CD4-positive, alpha-beta T cell treated with Interferon alpha-2 for 1 hour (primary cell): ENCODE measurements at regions not wholly inside any gene's neighbourhood (a gene's known extent, or its start where the extent isn't known, plus 50 kb on each side); places are given as distances from the start of the nearest gene placed in this dataset.
"Not testable (repeated sequence)": the region's sequence is repeated elsewhere in the genome, so short reads cannot be mapped to it uniquely, and the experiment has no call there.

Experiments used
- DNase-seq, 2 donors: peaks; one replicate each; pipeline ENCODE4 v3.0.0-alpha.2; 2020 to 2022

DNA sequence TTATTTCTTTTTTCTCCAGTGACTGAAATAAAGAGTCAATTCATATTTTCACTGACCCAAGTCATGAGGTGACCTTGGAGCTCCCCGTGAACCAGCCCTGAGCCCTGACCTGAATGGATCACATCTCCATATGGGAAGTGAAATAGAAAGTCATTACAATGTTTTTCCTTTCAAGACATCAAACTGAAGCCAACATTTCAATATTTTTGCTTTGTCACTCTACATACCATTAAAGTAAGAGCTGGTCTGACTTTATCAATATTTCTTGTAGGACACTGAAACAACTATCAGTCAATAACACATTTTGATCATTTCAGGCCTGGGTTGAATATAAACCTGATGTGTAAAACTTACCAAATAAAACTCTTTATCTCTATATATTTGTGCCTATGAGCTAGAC, 249.8 kb upstream of the PHF14 start:
- DNase-seq, result no peak

DNA sequence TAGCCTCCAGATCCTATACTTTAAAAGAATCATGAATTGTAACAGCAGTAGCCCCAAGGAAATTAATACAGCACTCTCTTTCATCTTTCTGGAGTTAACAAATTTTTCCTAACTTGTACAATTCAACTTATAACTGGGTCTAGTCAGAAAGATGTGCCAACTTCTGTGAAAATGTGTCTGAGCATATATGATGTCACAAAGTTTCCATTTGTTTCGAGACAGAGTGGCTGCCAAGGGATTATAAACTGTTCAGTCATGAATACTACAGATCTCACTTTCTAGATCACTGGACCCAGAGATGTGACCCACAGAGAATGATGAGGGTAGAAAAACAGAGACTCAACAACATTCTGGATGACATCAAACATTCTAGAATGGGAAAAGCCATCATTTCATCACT, 249.2 kb upstream of the PHF14 start:
- DNase-seq, result no peak

DNA sequence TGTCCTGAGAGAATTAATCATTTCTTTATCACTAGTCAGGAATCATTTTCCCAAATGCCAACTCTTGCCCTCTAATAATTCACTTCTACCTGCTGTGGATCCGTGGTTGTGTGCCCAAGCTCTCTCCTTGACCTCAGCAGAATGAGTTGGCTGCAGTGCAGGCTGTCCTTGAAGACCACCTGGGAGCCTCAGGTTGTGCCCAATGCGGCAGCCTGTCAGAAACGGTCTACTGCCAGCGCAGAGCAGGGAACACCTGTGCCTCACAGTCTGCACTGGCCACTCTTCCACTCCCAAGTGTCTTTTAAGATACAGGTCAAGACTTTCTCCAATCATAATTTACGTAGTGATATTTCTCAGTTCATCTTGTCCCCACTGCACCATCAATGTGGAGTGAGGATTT, 246.0 kb upstream of the PHF14 start:
- DNase-seq, result no peak

DNA sequence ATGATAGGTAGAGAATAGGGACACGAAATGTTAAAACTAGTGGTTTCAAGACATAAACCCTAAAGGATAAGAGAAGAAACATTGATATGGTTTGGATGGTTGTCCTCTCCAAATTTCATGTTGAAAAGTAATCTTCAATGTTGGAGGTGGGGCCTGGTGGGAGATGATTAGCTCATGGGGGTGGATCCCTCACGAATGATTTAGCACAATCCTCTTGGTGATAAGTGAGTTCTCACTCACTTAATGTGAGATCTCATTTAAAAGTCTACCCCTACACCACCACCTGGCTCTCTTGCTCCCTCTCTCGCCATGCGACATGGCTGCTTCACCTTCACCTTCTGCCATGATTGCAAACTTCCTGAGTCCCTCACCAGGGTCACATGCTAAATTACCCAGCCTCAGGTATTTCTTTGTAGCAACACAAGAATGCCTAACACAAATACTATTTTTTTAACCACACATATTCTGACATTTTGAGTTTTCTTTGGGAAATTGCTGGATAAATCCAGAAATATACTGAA, 242.4 kb upstream of the PHF14 start:
- no peak for DNase-seq

DNA sequence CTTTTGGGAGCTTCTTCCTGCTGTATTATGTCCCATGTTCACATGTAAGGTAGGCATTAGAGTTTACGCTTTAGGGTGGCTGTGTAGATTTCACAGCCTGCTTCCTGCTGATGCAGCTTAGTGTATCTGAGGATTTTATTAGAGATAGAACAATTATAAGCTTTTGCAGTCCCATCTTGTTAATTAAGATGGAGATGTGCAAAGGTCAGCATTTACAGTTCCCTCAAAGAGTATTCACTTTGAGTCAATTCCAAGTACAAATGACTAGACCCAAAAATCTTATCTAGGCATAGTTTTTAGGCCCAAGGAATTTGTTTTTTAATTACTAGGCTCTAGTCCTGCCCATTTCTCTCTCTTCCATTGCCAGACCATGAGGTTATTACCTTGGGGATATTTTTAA, 239.9 kb upstream of the PHF14 start:
- no peak for DNase-seq

DNA sequence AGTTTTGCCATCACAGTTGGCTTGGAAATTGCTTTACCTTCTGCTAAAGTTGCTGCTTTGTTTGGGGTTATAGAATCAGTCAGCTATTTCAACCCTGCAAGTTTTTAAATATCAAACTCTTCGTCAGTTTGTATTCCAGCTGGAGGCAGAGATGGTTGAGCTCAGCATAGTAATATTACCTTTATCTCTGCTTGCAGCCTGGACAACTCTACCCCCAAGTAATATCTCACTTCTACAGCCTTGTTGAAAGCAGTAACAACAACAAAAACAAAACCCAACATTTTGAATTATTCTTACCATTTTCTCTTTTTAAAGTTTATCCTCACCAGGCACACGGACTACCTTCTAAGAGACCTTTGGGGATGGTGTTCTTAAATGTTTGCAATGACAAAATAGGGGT, 239.1 kb upstream of the PHF14 start:
- no peak for DNase-seq

DNA sequence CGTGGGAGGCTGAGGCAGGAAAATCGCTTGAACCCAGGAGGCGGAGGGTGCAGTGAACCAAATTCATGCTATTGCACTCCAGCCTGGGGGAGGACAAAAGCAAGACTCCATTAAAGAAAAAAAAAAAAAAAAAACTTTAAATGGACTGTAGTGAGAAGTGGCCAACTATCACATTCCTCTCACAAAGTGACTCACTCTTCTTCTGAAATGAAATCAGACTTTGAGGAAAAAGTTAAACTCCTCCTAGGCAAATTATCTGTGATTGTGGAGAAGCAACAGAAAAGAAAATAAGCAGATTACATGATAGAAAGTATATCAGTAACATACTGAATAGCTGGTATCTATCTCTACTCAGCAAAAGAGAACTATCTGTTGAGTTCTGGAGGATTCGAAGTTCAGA, 234.3 kb upstream of the PHF14 start:
- DNase-seq, result no peak

DNA sequence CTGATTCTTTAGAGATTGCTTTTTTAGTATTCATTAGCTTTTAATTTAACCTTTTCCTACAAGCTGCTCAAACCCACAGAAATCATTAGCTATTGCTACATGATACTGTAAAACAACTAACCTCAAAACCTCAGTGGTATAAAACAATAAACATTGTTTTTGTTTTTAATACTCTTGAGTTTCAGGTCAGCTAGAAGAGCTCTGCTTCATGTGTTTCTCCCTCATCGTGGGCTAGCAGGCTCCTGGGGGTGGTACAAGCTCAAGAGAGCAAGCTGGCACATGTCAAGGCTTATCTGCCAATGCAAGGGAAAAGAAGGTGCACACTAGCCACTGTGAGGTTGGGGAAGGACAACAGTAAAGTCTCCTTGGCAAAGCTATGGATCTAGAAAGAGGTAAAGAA, 232.9 kb upstream of the PHF14 start:
- no peak for DNase-seq

DNA sequence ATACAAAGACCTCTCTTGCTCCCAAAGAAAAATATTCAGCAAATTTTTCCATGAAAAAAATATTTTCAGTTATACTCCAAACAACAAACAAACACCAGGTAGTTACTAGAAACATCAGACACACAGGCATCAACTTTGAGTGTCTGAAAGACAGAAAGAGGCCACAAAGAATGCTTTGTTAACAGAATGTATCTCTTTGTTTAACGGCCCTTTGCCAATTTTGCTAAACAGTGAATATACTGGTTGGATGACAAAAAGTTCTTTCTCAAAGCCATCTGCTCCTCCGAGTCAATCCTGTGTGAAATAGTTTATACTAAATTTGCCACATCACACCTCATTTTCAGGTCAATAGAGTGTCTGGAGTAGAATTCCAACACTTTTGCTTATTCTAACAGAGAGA, 216.7 kb upstream of the PHF14 start:
- no peak for DNase-seq

DNA sequence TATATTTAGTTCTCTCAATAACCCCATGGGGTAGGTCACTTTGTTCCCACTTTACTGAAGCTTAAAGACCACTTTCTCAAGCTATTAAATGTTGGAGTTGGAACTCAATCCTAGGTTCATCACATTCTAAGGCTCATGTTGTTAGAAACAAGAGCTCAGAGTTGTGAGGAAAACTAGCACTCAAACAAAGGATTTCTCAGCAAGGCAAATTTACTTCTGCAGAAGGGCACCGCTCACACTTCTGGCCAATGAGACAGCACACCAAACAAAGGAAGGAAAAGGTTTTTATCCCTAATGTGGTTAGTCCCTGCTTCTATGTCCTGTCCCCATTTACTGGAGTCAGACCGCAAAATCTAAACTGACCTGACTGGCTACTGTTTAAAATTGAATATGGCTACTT, 214.6 kb upstream of the PHF14 start:
- DNase-seq, result no peak

DNA sequence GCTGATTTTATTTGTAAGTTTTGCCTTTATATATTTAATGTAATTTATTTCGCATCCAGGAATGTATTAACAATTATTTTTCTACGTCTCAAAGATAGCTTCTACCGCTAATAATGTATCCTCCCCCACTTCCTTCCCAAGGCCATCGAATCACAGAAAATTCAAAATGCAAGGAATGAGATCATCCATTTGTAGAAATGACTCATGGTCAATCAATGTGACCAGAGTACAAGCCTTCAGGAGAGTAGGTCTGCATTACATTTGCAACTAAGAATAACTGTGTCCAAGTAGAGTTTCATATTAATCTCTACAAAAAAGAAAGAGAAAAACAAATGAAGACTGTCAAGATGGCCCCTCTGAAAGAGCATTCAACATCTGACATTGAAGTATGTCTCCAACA, 205.9 kb upstream of the PHF14 start:
- DNase-seq, result no peak

DNA sequence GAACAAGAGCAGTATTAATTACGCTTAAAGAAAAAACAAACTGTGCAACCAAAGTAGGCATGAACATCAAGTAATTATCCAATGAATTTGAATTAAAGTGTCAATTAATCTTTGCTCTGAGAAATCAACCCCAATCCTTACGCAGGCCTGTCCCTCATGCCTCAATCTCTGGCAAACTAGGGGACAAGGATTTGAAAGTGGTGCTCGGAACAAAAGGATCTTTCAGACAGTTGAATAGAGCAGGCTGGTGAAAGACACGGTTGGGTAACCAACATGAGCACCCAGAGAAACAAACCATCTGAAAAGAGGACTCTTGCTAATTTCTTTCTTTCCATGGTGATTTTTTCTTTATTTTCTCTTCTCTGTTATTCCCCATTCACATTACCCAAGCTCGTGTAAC, 203.5 kb upstream of the PHF14 start:
- DNase-seq, result no peak

DNA sequence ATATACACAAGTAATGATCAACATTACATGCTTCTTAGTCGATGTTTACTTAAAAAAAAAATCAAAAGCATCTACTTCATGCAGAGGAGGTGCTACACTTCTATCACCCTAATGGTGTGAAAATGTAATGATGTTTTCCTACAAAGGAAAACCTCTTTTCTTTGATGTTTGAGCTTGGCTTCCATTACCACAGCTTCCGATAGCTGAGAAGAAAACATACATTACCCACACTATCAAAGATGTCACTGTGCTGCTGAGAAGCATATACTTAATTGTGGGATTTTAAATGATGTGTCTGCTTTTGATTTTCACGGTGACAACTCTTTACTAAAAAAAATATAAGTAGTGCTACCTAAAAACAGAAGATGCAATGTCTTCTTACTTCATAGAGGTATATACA, 200.2 kb upstream of the PHF14 start:
- DNase-seq, result no peak

DNA sequence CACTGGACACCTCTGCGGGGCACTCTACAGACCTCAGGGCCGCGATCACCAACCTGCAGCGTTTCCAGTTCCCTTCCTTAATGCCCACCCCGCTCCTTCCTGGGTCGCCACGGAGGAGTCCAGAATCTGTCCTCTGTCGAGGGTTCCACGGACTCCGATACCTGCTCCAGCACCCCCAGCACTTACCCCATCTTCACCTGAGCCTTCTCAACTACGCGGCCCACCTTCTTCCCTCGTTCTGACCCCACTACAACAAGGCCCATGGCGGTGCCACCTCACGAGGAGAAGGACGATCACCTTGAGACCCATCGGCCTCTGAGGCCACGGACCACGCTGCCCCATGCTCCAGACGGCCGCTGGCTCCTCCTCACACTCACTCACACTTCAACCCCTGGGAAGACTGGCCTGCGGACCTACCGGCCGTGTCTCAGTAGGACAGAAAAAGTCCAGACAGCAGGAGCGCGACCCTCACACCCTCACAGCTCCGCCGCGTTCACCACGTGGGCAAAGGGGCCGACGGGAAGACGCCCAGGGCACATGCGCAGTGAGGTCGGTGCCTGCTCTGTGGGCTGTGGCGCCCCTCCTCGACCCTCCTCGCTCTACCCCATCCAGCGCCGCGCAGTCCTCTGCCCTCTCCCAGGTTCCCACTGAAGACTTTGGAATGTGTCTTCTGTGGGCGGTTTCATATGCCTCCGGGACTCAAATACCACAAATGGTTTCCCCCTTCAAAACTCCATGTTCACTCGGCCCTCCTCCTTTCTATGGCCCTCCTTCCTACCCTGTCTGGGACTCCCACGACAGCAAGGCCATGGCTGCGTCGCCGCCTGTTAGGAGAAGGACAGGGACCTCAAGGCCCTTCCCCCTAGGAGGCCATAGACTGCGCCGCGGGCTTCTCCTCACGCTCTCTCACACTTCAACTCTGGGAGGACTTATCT, 193.9 kb upstream of the PHF14 start:
- no peak for DNase-seq

DNA sequence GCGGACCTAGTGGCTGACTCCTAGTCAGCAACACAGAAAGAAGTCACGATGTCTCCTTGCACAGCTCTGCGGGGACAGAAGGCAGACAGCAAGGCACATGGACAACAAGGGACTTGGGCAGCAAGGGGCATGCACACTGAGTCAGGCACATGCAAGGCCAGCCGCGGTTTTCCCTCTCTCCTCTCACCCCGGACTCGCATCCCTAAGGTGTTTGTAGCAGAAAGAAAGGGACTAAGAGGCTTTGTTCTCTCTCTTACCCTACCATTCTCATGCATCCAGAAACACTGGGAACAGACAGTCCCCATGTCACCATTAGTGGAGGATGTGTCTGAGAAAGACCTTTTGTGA, 193.3 kb upstream of the PHF14 start:
- DNase-seq, result no peak

DNA sequence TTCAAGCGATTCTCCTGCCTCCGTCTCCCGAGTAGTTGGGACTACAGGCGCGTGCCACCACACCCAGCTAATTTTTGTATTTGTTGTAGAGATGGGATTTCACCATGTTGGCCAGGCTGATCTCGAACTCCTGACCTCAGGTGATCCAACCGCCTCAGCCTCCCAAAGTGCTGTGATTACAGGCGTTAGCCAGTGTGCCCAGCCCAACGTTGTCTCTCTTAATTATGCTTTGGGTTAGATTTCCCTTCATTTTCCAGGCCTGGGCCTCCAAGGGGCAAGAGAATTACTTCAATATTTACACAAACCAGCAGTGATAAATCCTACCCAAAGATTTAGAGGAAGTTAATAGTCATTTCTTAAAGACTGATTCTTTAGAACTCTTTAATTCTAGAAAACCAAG, 186.7 kb upstream of the PHF14 start:
- not testable (repeated sequence) for DNase-seq

DNA sequence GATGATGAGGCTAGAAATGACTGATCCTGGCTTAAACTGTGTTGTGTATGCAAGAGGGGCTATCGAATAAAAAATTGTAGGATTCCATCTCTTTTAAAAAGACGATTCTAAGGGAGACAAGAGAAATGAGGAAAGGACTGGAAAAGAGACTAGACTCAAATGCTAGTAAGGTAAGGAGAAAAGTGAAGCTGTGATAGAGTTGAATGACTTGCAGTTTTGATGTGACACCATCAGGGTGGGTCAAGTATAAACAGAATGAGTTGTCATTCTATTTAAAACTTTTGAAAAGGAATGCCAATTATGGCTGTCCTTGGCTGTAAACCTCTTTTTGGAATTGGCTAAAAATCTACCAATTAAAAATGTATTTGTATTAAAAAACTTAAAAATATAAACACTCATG, 184.5 kb upstream of the PHF14 start:
- DNase-seq, result no peak

DNA sequence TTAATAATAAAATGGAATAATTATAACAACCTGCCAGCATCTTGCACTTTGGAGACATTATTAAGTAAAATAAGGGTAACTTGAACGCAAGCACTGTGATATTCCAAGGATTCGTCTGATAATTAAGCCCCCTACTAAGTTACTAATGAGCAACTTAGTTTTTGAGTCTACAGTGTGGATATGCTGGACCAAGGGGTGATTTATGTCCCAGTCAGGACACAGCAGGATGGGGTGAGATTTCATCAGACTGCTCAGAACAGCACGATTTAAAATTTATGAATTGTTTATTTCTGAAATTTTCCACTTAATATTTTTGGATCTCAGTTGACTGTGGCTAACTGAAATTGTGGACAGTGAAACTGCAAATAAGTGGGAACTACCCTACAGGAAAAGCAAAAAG, 182.8 kb upstream of the PHF14 start:
- DNase-seq, result no peak

DNA sequence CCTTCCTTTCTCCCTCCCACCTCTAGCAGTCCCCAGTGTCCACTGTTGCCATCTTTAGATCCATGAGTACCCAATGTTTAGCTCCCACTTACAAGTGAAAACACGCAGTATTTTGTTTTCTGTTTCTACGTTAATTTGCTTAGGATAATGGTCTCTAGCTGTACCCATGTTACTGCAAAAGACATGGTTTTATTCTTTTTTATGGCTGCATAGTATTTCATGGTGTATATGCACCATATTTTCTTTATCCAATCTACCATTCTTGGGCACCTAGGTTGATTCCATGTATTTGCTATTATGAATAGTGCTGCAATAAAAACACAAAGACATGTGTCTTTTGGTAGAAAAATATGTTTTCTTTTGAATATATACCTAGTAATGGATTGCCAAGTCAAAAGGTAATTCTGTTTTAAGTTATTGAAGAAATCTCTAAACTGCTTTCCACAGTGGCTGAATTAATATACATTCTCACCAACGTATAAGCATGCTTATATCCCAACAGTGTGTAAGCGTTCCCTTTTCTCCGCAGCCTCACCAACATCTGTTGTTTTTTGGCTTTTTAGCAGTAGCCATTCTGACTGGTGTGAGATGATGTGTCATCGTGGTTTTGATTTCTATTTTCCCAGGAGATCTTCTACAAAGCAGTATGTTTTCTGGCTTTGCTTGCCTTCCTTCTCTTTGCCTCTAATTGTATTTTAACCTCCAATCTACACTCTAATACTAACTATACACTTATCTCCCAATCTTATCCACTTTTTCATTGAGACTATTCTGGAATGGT, 179.5 kb upstream of the PHF14 start:
- no peak for DNase-seq

DNA sequence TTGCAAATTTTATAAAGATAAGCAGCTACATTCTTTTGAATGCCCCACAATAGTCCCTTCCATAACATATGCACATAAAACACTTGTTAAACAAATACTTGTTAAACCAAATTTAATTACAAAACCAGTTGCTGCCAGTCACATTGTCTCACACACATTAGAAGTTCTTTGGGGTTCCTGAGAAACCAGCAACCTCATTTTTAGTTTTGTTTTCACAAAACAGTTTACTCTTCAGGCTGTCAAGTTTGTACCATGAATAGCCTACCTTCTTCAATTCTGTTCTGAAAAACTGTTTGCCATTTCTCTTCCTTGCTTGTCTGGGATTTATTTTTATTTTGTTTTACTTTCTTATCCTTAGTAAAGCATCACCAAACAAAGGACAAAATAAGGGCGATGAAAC, 176.5 kb upstream of the PHF14 start:
- DNase-seq, result no peak

DNA sequence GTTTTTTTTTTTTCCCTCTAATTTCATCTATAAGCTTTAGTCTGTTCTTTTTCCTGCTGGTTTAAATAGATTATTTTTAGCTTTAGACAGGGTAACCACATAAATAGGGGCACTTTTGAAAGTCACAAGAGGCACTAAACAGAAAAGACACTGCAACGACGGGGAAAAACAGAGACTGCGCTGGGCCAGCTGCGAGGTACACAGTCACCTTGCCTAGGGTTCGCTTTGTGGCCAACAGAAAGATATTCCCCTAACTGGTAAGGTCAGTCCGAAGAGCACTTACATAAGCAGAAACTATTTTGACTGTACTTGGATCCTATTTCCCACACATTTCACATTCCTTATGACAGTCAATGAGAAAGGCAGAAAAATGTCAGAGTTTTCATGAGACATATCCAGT, 175.6 kb upstream of the PHF14 start:
- no peak for DNase-seq

DNA sequence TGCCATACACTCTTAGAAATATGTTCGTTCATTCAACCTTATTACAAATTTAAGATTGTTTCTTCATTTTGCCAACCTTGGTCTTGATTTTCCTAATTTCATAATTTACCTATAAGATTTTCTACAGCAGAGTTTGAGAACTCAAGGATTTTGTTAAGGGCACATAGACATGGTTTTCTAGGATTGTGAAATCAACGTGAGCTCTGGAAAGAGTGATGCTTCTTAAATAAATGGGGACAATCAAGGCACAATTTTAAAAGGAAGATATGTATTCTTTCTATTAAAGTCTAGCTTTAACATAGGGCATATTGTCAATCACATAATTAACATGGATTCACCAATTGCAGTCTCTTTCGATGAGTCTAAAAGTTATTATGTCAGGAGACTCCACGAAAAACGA, 174.2 kb upstream of the PHF14 start:
- DNase-seq, result no peak

DNA sequence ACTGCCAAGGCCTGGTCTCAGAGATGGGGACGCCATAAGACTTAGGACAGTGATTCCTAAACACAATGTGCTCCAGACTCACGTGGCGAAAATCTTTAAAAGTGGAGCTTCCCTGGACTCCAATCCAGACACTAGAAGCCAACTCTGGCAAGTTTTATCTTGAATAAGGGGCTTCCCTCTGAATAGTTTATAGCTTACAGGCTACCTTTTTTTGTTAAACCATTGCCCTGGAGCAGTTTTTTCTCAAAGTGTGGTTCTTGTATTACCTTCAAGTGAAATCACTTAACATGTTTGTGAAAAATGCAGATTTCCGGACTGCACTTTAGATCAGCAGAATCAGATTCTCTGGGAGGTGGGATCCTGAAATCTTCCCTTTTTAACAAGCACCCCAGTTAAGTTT, 171.7 kb upstream of the PHF14 start:
- no peak for DNase-seq

DNA sequence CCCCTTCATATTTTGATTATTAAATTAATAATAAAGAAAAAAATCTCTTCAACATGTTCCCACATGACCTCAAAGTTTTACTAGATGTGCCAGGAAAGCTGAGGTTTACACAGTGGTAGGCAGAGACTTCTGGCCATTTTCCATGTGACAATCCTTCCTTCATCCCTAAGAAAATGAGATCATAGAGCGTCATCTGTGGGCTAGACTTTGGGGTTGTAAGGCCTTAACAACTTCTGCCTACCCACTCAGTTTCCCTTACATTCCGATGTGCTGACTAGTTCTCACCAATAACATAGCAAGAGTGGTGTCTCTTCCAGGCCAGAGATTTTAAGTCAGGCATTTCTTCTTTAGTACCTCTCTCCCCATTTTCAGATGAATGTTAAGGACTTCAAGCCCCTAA, 171.1 kb upstream of the PHF14 start:
- DNase-seq, result no peak
